Activated T-cell treated with anti-CD3 and anti-CD28 coated beads, Interleukin-2, amount 50 U/mL, for 4 hours (primary cell): ENCODE measurements at regions not wholly inside any gene's neighbourhood (a gene's known extent, or its start where the extent isn't known, plus 50 kb on each side); places are given as distances from the start of the nearest gene placed in this dataset.

Experiments
- ATAC-seq, 2 donors: fragments of 200-7000 bp; cut with Tn5 transposase; one replicate each; pipeline ENCODE4 v1.10.0; 2021
- DNase-seq: peaks from one replicate; pipeline ENCODE4 v3.0.0-alpha.2; 2020
- H3K27me3 Mint-ChIP-seq: one replicate; pipeline ENCODE4 v1.8.0; 2021; ENCODE audit warnings: low read depth, mixed read lengths
- H3K36me3 Mint-ChIP-seq: one replicate; pipeline ENCODE4 v1.8.0; 2022; ENCODE audit warnings: mixed read lengths; ENCODE audit not compliant: insufficient read depth
- H3K4me1 Mint-ChIP-seq: one replicate; pipeline ENCODE4 v1.8.0; 2021; ENCODE audit warnings: low read depth, mixed read lengths
- H3K4me3 Mint-ChIP-seq: one replicate; pipeline ENCODE4 v1.8.0; 2021; ENCODE audit warnings: mild to moderate bottlenecking, moderate library complexity, mixed read lengths
- H3K9me3 Mint-ChIP-seq: one replicate; pipeline ENCODE4 v1.8.0; 2021; ENCODE audit warnings: mixed read lengths

DNA sequence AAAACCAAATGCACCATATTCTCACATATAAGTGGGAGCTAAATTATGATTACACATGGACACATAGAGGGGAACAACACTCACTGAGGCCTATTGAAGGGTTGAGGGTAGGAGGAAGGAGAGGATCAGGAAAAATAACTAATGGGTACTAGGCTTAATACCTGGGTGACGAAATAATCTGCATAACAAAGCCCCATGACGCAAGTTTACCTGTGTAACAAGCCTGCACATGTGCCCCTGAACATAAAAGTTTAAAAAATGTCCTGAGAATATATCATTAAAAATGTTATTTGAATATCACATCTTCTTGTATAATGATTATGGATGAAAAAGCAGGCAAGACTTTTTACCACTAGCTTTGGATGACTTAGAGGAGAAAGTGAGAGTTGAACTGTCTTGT, 138.0 kb upstream of the NOVA1 start:
- Mint-ChIP-seq H3K4me3 (no peak overlapping the region), H3K36me3 (no peaks in the 10 kb centered on the region), H3K27me3 (no peaks in the 10 kb centered on the region), H3K4me1 (no peaks in the 10 kb centered on the region), H3K9me3 (peaks cover 12% of the 10 kb centered on the region)
- DNase-seq (no peak), ATAC-seq (no peak)

DNA sequence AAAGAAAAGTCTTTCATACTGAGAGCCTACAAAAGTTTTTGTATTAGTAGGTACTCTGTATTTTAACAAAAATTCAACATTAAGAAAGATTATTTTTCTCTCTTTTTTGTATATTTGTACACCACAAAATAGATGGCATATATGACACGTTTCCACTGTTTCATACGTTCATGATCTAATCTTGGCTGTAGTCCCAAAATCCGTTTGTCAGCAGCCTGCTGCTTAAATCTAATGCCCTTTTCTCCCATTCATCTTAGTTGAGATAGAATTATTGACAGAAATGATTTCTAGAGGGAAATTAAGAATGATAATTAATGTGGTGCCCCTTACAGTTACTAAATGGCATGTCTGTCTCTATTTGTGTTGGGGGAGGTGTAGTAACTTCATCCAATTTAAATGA, 140.7 kb upstream of the NOVA1 start:
- Mint-ChIP-seq H3K4me3 (no peak overlapping the region), H3K4me1 (no peaks in the 10 kb centered on the region), H3K36me3 (no peaks in the 10 kb centered on the region), H3K9me3 (peaks cover 16% of the 10 kb centered on the region), H3K27me3 (no peaks in the 10 kb centered on the region)
- DNase-seq = no peak
- ATAC-seq = no peak

DNA sequence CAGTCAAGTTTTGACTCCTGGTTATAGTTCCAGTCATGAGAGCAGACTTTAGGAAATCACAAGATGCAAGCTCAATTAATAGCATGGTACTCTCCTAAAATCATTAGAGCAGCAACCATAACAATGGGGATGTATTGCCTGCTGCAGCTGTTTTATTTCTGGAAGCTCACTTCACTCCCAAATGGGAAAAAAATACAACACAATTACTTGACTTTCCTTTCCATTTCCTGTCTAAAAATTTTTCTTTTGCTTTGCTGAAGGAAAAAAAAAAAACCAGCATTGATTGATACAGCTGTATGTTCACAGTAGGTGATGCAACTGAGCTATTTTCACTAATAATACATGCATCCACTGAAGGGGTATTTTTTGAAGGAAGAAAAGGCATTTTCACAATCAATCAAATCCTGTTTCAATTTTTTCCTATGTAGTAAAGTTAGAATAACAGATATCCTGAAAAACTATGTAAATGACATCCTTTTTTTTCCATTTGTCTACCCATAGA, 143.9 kb upstream of the NOVA1 start:
- ATAC-seq = no peak
- Mint-ChIP-seq H3K27me3 (no peaks in the 10 kb centered on the region), H3K36me3 (no peaks in the 10 kb centered on the region), H3K9me3 (peaks cover 17% of the 10 kb centered on the region), H3K4me1 (no peaks in the 10 kb centered on the region), H3K4me3 (no peak overlapping the region)
- DNase-seq = no peak

DNA sequence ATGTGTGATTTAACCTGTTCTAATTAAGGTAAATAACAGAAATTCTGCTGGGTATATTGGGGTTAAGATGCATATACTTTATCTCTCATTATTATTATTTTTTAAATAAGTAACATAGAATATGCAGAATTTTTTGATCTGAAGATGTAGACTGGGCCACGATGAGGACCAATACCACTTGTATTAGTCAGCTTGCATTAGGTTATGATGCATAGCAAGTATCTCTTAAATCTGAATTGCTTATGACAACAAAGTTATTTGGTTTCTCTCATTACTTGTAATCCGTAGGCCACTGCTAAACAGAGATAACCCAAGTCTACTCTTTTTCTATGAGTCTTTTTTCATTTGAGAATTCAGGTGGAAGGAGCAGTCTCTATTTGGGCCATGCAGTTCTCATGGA, 145.5 kb upstream of the NOVA1 start:
- Mint-ChIP-seq H3K4me3 (no peak overlapping the region), H3K4me1 (no peaks in the 10 kb centered on the region), H3K27me3 (no peaks in the 10 kb centered on the region), H3K9me3 (peaks cover 17% of the 10 kb centered on the region), H3K36me3 (no peaks in the 10 kb centered on the region)
- ATAC-seq (no peak), DNase-seq (no peak)

DNA sequence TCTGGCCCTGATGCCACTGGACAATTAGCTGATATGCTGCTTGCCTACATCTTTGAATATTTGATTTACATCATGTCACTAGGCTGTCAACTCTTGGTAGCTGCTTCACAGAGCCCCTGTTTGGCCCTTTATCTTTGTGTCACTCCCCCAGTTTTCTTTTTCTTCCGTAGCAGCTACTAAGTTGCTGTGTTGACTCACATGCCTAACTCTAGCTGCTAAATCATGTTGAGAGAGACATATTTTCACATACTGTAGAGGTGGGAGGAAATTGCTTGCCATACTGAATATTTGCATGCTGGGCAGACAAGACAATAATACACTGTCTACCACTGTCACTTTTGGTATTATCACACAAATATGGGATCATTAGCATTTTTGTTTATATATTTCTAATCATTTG, 147.1 kb upstream of the NOVA1 start:
- H3K36me3 Mint-ChIP-seq = no peaks in the 10 kb centered on the region
- ATAC-seq (no peak), DNase-seq (no peak)
- H3K9me3 Mint-ChIP-seq = peaks cover 20% of the 10 kb centered on the region
- no peaks in the 10 kb centered on the region for H3K4me1 Mint-ChIP-seq
- no peaks in the 10 kb centered on the region for H3K27me3 Mint-ChIP-seq
- H3K4me3 Mint-ChIP-seq = no peak overlapping the region

DNA sequence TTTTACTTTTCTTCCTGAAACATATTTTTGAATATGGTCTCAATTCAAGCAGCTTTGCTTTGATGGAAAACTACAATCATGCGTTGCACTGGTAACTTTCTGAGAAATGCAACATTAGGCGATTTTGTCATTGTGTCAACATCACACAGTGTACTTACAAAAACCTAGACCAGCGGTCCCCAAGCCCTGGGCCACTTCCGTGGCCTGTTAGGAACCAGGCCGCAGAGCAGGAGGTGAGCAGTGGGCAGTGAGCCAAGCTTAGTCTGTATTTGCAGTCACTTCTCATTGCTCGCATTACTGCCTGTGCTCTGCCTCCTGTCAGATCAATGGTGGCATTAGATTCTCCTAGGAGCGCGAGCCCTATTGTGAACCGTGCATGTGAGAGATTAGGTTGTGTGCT, 163.7 kb upstream of the NOVA1 start:
- no peaks in the 10 kb centered on the region for H3K4me1 Mint-ChIP-seq
- no peak overlapping the region for H3K4me3 Mint-ChIP-seq
- H3K9me3 Mint-ChIP-seq = peaks cover 13% of the 10 kb centered on the region
- ATAC-seq (no peak), DNase-seq (no peak)
- H3K27me3 Mint-ChIP-seq = no peaks in the 10 kb centered on the region
- no peaks in the 10 kb centered on the region for H3K36me3 Mint-ChIP-seq

DNA sequence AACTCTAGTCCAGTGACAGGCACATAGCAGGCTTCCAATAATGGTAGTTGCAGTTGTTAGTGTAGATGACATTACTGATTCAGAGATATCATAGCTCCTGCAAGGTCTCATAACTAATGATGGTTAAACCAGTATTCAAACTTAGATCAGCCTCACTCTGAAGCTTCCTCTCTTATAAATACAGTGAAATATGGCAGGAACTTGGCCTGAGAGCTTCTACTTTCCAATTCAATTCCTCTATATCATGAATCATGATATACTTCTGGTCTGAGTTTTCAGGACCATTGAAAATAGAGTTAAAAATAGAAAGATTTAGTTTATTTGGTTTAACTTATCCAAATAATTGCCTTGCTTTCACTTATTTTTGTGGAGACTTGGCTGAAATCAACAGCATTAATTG, 167.5 kb upstream of the NOVA1 start:
- no peaks in the 10 kb centered on the region for H3K4me1 Mint-ChIP-seq
- H3K36me3 Mint-ChIP-seq = no peaks in the 10 kb centered on the region
- ATAC-seq = no peak
- DNase-seq = no peak
- H3K9me3 Mint-ChIP-seq = peaks cover 6% of the 10 kb centered on the region
- no peak overlapping the region for H3K4me3 Mint-ChIP-seq
- no peaks in the 10 kb centered on the region for H3K27me3 Mint-ChIP-seq

DNA sequence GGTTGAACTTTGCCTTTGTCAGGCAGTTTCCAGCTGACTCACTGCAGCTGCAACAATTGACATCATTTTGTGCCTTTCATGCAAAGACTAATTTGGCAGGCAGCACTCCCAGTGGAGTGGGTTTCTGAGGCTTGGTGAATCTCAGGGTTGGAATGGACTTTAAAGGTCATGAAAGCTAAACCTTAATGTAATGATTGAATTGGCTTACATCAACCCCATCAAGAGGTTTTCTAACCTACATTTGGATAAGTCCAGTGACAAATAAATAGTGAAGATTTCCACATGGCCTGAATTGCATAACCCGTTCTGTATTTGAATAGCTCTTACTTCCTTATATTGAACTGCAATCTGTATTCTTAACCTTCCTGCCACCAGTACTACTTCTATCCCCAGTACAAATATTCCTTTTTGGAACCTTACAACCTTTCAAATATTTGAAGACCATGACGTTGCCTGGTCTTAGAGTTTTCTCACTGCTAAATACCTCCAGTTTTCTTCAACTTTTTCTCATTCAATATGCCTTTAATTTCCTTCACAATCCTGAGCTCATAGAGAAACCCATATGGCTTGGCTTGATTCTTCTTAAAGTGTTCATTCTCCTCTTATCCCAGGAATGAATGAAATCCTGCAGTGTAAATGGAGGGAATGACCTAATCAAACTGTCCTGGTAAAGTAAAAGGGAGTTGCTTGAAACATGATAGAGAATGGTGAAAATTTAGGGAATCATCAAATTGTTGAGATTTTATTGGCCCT, 168.1 kb upstream of the NOVA1 start:
- no peaks in the 10 kb centered on the region for H3K4me1 Mint-ChIP-seq
- ATAC-seq = no peak
- no peaks in the 10 kb centered on the region for H3K27me3 Mint-ChIP-seq

DNA sequence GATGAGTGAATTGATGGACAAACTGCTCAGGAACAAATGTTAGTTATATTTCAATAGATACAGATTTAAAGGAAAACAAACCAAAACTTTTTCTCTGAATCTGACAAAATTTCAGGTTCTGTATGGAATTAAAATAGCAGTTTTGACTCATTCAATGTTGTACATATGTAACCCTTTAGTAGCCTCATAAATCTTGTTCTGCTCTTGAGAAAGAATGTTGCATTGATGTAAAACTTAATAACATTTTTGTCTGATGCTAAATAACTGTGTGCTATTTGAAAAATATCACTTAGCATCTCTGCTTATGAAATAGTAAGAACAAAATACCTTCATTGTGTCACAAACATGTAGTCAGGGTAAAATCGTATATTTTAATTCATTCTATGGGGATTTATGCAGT, 168.9 kb upstream of the NOVA1 start:
- Mint-ChIP-seq H3K36me3 (no peaks in the 10 kb centered on the region), H3K9me3 (peaks cover 6% of the 10 kb centered on the region), H3K4me3 (no peak overlapping the region), H3K4me1 (no peaks in the 10 kb centered on the region), H3K27me3 (no peaks in the 10 kb centered on the region)
- ATAC-seq (no peak), DNase-seq (no peak)

More for the DNA sequence above, 168.1 kb upstream of the NOVA1 start:
- peaks cover 6% of the 10 kb centered on the region for H3K9me3 Mint-ChIP-seq
- DNase-seq = no peak
- no peak overlapping the region for H3K4me3 Mint-ChIP-seq
- no peaks in the 10 kb centered on the region for H3K36me3 Mint-ChIP-seq

DNA sequence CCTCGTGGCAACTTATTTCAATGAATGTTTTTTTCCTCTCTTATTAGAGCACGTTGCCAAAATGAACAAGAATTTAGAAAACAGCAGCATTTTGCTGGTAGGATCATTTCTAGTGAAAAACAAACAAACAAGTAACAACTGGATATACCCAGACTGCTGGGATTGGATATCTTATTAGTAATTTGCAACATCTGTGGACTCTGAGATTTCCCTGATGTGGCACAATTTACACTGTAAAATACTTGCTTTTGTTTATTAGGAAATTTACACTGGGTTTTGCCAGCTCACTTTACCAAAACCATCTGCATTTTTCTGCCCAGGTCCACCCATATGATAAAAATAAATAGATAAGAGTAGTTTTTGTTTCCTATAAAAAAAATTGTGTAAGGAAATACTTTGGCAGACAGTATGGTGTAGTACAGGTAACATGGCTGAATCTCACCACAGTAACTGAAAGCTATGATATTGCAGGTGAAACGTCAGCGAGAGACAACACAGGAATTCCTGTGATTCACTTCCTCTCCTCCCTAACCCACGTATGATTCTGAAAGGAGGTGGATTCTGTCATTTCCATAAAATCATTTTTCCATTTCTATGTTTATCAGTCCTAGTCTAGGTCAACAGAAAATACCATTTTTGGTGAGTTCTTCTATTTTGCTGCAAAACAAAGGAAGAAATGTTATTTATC, 176.2 kb upstream of the NOVA1 start:
- no peaks in the 10 kb centered on the region for H3K4me1 Mint-ChIP-seq
- H3K27me3 Mint-ChIP-seq = no peaks in the 10 kb centered on the region
- ATAC-seq = no peak
- no peak for DNase-seq
- peaks cover 9% of the 10 kb centered on the region for H3K9me3 Mint-ChIP-seq
- H3K4me3 Mint-ChIP-seq = no peak overlapping the region
- H3K36me3 Mint-ChIP-seq = no peaks in the 10 kb centered on the region

DNA sequence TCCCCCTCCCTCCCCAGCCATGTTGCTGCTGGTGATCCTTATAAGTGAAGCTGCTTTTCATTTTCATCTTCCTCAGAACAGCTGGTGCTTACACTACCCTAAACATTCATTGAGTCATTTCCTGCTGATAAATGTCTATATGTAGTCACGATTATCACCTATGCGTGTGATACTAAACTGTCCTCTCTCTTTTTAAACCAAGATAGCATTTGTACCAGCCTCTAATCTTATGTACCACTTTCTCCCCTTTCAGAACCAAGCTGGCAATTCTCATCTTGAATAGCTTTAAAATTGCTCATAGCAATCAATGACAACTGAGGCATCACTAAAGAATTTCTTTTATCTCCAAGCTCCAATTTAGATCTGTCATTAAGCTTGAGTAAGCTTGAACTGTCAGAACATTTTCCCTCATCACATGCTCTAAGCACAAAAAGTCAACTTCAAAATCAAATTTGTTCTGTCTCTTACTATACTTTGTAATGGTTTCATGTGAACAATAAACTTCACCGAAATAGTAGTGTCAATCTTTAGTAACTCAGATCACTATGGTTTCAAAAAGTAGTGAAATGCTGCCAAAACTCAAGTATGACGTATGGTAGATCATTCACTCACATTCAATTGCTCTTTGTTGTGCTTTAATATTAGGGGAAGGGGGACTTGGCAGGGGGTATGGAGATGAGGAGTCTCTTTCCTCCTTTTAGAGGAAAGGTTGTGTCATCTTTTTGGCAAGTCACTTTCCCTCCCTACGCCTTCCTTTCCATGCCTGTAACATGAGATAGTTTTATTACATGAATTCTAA, 178.1 kb upstream of the NOVA1 start:
- H3K4me1 Mint-ChIP-seq = no peaks in the 10 kb centered on the region
- peaks cover 9% of the 10 kb centered on the region for H3K9me3 Mint-ChIP-seq
- H3K4me3 Mint-ChIP-seq = no peak overlapping the region
- DNase-seq (no peak), ATAC-seq (no peak)
- H3K36me3 Mint-ChIP-seq = no peaks in the 10 kb centered on the region
- no peaks in the 10 kb centered on the region for H3K27me3 Mint-ChIP-seq

DNA sequence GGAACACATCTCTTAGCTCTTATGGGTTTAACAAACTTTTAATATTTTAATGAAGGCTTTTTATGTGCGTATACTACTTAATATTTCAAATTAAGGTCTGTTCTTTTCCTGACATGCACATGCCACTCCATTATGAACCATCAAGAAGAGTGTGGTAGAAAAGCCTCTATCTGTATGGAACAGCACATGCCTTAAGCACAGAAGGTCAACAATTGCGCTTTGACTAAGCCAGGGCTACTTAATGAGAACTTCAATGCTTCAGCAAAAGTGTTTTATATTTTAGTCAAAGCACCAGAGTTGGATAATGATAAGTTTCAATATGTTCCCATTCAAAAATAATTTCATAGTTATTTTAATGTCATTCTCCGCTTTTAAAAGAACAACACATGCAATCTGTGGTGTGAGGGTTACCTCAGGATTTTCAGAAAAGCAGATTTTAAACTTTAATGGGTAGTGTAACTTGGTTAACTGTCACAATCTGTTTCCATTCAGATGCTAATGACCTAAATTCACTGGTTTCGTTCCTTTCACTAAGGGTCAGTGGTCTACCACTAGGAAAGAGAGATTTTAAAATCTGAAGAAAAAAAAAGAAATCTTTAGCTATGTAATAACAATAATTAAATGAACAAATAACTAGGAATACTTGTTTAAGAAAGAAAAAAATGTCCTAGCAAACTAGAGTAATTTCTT, 193.4 kb upstream of the NOVA1 start:
- Mint-ChIP-seq H3K27me3 (no peaks in the 10 kb centered on the region), H3K36me3 (no peaks in the 10 kb centered on the region), H3K4me3 (no peak overlapping the region), H3K9me3 (peaks cover 20% of the 10 kb centered on the region), H3K4me1 (no peaks in the 10 kb centered on the region)
- ATAC-seq (no peak), DNase-seq (no peak)

DNA sequence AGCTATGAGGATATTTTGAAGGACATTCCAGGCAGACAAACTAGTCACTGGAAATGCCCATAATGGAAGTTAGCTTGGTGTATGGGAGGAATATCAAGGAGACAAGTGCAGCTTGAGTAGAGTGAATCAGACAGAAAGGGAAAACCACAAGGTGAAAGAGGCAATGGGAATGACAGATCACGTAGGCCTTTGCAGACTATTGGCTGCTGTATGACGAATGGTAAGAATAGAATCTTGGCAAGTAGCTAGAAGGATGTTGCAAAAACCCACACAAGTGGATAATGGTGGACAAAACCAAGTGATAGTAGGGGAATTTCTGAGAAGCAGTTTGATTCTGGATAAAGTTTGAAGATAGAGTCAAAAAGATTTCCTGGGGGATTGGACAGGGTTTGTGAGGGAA, 196.9 kb upstream of the NOVA1 start:
- DNase-seq (no peak), ATAC-seq (no peak)
- Mint-ChIP-seq H3K27me3 (no peaks in the 10 kb centered on the region), H3K36me3 (no peaks in the 10 kb centered on the region), H3K9me3 (peaks cover 22% of the 10 kb centered on the region), H3K4me1 (no peaks in the 10 kb centered on the region), H3K4me3 (no peak overlapping the region)

DNA sequence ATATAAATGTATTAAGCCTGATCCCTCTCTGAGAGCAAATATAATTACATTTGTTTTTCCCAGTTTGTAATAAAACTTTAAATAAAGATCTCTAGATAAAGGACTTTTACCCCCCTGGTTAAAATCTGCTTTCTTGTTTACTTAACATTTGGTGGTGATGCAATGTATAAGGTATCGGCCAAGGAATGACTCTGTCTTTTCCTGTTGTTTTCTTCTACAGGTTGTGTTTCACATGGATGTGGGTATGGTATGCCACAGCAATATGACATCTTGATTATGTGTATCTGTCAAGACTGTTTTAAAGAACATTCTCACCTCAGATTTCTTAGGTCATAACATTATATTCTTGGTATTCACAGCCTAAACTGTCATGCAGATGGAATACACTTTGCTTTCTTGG, 210.6 kb upstream of the NOVA1 start:
- H3K36me3 Mint-ChIP-seq = no peaks in the 10 kb centered on the region
- H3K4me1 Mint-ChIP-seq = no peaks in the 10 kb centered on the region
- peaks cover 5% of the 10 kb centered on the region for H3K9me3 Mint-ChIP-seq
- ATAC-seq (no peak), DNase-seq (no peak)
- no peak overlapping the region for H3K4me3 Mint-ChIP-seq
- H3K27me3 Mint-ChIP-seq = no peaks in the 10 kb centered on the region
